ENCODE measurements at regions not wholly inside any gene's neighbourhood (a gene's known extent, or its start where the extent isn't known, plus 50 kb on each side); places are given as distances from the start of the nearest gene placed in this dataset.
"Not testable (repeated sequence)": the region's sequence is repeated elsewhere in the genome, so short reads cannot be mapped to it uniquely, and the experiment has no call there.

DNA sequence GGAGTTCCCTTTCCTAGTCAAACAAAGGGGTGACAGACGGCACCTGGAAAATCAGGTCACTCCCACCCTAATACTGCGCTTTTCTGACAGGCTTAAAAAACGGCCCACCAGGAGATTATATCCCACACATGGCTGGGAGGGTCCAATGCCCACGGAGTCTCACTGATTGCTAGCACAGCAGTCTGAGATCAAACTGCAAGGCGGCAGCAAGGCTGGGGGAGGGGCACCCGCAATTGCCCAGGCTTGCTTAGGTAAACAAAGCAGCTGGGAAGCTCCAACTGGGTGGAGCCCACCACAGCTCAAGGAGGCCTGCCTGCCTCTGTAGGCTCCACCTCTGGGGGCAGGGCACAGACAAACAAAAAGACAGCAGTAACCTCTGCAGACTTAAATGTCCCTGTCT lies 1032.9 kb downstream of the TDRD15 start:
- H3K27me3 Mint-ChIP-seq, POLR2A ChIA-PET, H3K36me3 Mint-ChIP-seq, ATAC-seq, DNase-seq, H3K27ac Mint-ChIP-seq, H3K4me1 Mint-ChIP-seq, H3K4me3 Mint-ChIP-seq: not testable (repeated sequence)
- peaks cover 10 to 38% (median 20%) of the 10 kb centered on the region in 9 donors for H3K9me3 Mint-ChIP-seq

DNA sequence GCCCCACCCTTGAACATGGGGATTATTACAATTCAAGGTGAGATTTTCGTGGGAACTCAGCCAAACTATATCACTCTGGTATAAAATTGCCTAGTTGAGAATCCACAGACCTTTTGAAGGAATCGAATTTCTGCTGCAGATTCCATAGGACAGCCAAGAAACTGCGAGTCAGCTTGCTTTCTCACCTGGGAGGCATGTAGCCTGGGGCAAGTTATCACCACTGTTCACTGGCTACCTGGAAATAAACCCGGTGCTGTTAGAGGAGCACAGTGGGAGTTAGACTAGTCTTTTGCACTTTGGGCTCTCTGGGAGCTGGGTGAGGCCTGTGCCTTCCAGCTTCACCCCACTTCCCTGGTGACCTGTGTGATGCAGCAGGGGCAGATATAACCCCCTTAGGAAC lies 1043.5 kb downstream of the TDRD15 start:
- POLR2A ChIA-PET: no interaction called here
- Mint-ChIP-seq H3K4me3 (no peak overlapping the region), H3K4me1 (no peaks in the 10 kb centered on the region), H3K27ac (no peak overlapping the region), H3K9me3 (peaks cover 13 to 41% (median 26%) of the 10 kb centered on the region in 9 donors), H3K36me3 (peaks cover 0 to 8% (median 0%) of the 10 kb centered on the region in 3 donors), H3K27me3 (no peaks in the 10 kb centered on the region)
- DNase-seq (no peak), ATAC-seq (no peak)

DNA sequence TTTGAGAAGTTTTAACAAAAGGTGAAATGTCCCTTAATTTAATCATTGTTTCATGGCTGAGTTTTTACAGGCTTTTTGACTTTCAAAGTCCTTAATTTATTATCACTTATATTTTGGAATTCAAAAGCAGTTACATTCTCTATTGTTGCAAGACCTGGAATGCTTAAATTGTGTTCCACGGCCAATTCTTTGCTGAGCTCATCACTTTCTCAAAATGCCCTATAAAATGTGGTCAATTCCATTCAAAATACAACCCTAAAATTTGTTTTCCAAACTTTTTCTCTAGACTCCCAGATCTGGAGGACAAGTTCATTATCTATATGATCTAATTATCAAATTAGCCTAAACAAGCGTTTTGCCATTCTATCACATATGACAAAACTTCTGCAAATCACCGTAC lies 1051.2 kb downstream of the TDRD15 start:
- ATAC-seq: no peak
- H3K36me3 Mint-ChIP-seq: no peaks in the 10 kb centered on the region

DNA sequence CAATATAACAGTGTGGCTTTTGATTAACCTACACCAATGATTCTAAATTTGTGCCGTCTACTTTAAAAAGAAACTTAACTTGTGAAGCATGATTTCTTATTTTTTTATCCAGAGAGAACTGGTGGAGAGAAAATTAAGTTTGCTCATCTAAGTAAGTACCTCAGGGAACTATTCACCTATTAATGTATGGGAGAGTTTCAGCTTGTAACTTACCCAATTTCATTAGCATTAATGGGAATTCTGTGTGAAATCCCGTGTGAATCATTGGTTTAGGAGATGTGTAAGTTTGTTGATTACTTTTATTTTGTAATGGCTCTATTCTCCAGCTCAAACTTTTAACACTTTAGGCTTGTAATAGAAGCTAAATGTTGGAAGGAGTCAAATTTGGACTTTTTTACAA lies 1061.5 kb downstream of the TDRD15 start:
- H3K27ac Mint-ChIP-seq: no peak overlapping the region
- no peaks in the 10 kb centered on the region for H3K4me1 Mint-ChIP-seq
- H3K9me3 Mint-ChIP-seq: peaks cover 0 to 13% (median 6%) of the 10 kb centered on the region in 9 donors
- no peaks in the 10 kb centered on the region for H3K27me3 Mint-ChIP-seq
- no peak for DNase-seq
- H3K4me3 Mint-ChIP-seq: no peak overlapping the region
- POLR2A ChIA-PET: no interaction called here
- no peaks in the 10 kb centered on the region for H3K36me3 Mint-ChIP-seq
- ATAC-seq: no peak

More for the DNA sequence above, 1051.2 kb downstream of the TDRD15 start:
- POLR2A ChIA-PET: no interaction called here
- Mint-ChIP-seq H3K27ac (no peak overlapping the region), H3K9me3 (peaks cover 0 to 33% (median 12%) of the 10 kb centered on the region in 9 donors), H3K4me3 (no peak overlapping the region), H3K27me3 (no peaks in the 10 kb centered on the region), H3K4me1 (no peaks in the 10 kb centered on the region)
- DNase-seq: no peak

DNA sequence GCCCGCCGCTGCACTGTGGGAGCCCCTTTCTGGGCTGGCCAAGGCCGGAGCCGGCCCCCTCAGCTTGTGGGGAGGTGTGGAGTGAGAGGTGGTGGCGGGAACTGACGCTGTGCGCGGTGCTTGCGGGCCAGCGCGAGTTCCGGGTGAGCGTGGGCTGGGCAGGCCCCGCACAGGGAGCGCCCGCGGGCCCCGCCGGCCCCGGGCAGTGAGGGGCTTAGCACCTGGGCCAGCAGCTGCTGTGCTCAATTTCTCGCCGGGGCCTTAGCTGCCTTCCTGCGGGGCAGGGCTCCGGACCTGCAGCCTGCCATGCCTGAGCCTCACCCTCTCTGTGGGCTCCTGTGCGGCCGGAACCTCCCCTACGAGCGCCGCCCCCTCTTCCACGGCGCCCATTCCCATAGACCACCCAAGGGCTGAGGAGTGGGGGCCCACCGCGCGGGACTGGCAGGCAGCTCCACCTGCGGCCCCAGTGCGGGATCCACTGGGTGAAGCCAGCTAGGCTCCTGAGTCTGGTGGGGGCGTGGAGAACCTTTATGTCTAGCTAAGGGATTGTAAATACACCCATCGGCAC lies 1062.6 kb downstream of the TDRD15 start:
- H3K4me1 Mint-ChIP-seq, H3K27me3 Mint-ChIP-seq, POLR2A ChIA-PET, H3K36me3 Mint-ChIP-seq, ATAC-seq, H3K27ac Mint-ChIP-seq, H3K4me3 Mint-ChIP-seq, DNase-seq: not testable (repeated sequence)
- H3K9me3 Mint-ChIP-seq: peaks cover 0 to 13% (median 6%) of the 10 kb centered on the region in 9 donors

DNA sequence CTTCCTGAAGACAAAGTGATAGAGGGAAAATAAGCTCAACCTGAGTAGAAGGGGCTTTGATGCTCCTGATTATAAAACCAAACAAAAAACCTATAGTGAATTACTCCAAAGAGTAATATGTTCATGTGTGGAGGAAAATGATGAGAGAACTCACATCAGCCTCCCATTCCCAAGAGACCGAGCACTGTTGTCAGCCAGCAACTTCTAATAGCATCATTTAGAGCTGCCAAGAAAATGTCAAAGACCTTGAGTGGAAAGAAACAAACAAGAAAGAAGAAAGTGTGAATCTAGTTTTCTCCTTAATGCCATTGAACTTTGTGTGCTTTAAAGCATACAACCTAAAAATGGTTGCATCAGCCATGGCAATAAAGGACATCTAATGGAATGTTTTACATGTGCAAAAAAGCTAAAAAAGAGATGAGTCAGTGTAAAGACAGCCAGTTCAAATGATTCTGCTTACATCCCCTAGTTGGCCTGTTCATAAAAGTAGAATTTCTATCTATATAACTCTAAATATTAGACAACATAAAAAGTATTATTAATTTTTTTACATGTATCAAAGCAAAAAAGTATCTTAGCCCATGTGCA lies 1066.2 kb downstream of the TDRD15 start:
- Mint-ChIP-seq H3K9me3 (peaks cover 0 to 21% (median 6%) of the 10 kb centered on the region in 9 donors), H3K27ac (no peak overlapping the region)
- POLR2A ChIA-PET: no interaction called here

DNA sequence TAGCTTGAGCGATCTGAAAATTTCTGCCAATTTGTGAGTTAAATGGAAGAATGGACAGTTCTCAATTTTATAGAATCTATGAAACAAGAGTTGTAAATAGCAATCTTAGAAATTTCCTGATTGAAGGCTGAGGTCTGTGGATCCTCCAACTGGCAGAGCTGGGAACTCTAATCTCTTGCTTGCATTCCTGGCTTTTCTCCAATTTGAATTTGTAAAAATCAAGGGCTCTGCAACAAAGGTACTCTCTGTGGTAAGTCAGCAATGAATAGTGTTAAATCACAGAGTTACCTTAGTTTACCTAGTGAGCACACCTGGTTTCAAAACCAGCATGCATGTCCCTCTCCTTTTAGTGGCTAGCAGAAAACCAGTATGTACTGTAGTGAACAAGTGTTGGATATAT lies 1070.5 kb downstream of the TDRD15 start:
- peaks cover 0 to 21% (median 4%) of the 10 kb centered on the region in 9 donors for H3K9me3 Mint-ChIP-seq
- H3K4me1 Mint-ChIP-seq: no peaks in the 10 kb centered on the region
- no peaks in the 10 kb centered on the region for H3K27me3 Mint-ChIP-seq
- ATAC-seq (no peak), DNase-seq (no peak)
- no peak overlapping the region for H3K4me3 Mint-ChIP-seq
- POLR2A ChIA-PET: no interaction called here
- H3K36me3 Mint-ChIP-seq: no peaks in the 10 kb centered on the region
- no peak overlapping the region for H3K27ac Mint-ChIP-seq

More for the DNA sequence above, 1066.2 kb downstream of the TDRD15 start:
- H3K27me3 Mint-ChIP-seq: no peaks in the 10 kb centered on the region
- no peaks in the 10 kb centered on the region for H3K4me1 Mint-ChIP-seq
- no peaks in the 10 kb centered on the region for H3K36me3 Mint-ChIP-seq
- no peak overlapping the region for H3K4me3 Mint-ChIP-seq
- DNase-seq (no peak), ATAC-seq (no peak)

DNA sequence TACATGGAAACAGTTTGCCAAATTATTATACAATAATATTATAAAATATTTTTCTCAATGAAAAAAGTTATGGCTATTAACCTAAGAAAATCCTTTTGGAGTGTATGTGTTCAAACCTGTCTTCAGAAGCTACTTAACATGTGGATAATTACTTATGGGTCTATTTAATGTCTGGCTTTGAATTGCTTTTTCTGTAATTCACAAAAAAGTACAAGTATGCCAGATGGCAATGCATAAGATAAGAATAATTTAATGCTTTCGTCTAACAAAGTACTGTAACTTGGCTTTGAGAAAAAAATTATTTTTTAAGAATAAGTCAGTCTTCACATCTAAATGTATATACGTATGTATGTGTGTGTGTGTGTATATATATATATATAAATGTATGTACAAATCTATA lies 1073.0 kb downstream of the TDRD15 start:
- no peaks in the 10 kb centered on the region for H3K4me1 Mint-ChIP-seq
- POLR2A ChIA-PET: no interaction called here
- DNase-seq: no peak
- no peaks in the 10 kb centered on the region for H3K27me3 Mint-ChIP-seq
- H3K4me3 Mint-ChIP-seq: no peak overlapping the region
- H3K27ac Mint-ChIP-seq: no peak overlapping the region
- no peak for ATAC-seq
- no peaks in the 10 kb centered on the region for H3K36me3 Mint-ChIP-seq
- peaks cover 0 to 21% (median 5%) of the 10 kb centered on the region in 9 donors for H3K9me3 Mint-ChIP-seq

DNA sequence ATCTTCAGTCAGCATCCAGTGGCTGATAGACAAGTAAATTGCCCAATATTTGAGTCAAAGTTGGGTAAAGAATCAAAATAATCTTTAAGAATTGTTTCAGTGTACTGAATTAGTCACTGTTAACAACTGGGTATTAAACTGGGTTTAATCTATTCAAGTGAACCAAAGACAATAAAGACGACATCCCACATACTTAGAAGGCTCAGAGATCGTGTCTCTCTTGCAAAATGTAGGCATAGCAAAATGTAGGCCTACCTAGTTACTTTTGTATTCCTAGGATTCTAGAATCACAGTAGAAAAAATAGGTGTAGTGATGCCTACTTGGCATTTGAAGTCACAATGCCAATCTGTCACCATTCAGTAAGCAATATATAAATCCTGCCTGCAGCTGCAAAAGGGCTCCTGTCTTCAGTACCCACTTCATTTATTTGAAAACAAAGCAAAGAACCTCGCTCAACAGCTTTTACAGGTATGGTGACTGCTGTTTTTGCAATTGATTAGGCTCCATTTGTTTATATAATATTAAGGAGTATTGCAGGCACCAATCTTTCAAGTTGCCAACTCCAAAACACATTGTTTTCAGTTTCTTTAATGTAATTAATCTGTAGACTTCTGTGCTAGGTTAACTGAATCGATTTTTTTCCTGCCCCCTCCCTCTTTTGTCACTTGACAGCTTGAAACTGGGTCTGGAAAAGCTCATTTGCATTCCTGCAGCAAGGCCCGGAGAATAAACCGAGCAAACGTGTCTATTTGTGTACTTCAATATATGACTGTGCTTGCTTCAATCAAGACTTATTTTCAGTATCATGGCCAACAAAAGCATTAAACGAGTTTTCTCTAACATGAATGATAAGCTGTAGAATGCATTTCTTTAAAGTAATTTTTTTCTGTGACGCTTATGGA lies 1074.9 kb downstream of the TDRD15 start:
- Mint-ChIP-seq H3K4me1 (no peaks in the 10 kb centered on the region), H3K27ac (no peak overlapping the region), H3K4me3 (no peak overlapping the region), H3K9me3 (peaks cover 0 to 8% (median 5%) of the 10 kb centered on the region in 9 donors), H3K27me3 (no peaks in the 10 kb centered on the region), H3K36me3 (no peaks in the 10 kb centered on the region)
- DNase-seq (no peak), ATAC-seq (no peak)
- POLR2A ChIA-PET: no interaction called here

DNA sequence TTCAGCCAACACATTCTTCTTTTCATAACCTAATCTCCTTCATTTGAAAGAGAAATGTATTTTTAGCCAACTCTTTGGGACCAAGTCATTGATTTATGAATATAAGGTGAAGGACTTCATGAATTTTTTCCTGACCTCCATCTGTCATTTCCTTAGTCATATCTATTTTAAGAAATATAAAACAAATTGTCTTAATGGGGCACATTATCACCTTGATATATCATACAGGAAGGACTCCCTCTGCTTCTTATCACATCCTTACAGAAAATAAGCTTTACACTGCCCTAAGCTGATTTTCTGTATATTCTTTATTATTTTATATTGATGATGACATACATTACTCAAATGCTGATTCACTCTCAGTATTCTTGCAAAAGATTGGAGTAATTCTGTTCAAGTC lies 1076.2 kb downstream of the TDRD15 start:
- peaks cover 0 to 14% (median 2%) of the 10 kb centered on the region in 9 donors for H3K9me3 Mint-ChIP-seq
- no peak overlapping the region for H3K27ac Mint-ChIP-seq
- POLR2A ChIA-PET: no interaction called here
- DNase-seq (no peak), ATAC-seq (no peak)
- no peaks in the 10 kb centered on the region for H3K27me3 Mint-ChIP-seq
- H3K4me3 Mint-ChIP-seq: no peak overlapping the region
- H3K4me1 Mint-ChIP-seq: no peaks in the 10 kb centered on the region
- H3K36me3 Mint-ChIP-seq: no peaks in the 10 kb centered on the region

DNA sequence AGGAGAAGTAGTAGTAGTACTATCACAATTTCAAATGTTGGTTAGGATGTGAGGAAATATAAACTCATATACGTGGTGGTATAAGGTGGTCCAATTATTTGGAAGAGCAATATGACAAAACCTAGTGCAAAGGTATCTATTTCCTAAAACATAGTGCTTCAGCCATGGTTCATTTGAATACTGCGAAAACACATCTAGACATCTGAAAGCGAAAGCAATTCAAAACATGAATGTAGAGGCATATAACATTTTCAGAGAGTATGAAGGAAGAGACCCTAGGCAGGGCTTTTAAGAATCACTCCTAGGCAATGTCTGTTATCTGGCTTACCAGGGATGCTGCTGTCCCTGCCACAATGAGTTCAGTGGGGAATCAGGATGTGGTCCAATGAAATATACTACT lies 1085.8 kb downstream of the TDRD15 start:
- H3K36me3 Mint-ChIP-seq: no peaks in the 10 kb centered on the region
- no peaks in the 10 kb centered on the region for H3K4me1 Mint-ChIP-seq
- ATAC-seq (no peak), DNase-seq (no peak)
- H3K4me3 Mint-ChIP-seq: no peak overlapping the region
- H3K9me3 Mint-ChIP-seq: peaks cover 0 to 33% (median 11%) of the 10 kb centered on the region in 9 donors
- POLR2A ChIA-PET: no interaction called here
- no peaks in the 10 kb centered on the region for H3K27me3 Mint-ChIP-seq
- H3K27ac Mint-ChIP-seq: no peak overlapping the region

DNA sequence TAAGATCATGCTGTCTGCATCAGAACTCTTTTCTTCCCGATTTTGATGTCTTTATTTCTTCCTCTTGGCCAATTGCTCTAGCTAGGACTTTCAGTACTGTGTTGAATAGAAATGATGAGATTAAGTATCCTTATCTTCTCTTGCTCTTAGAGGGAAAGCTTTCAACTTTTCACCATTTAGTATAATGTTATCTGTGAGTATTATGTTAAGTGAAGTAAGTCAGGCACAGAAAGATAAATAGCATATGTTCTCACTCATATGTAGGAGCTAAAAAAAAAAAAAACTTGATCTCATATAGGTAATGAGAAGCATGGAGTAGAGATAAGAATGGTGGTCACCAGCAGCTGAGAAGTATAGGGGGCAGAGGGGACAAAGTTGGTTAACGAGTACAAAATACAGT lies 1089.5 kb downstream of the TDRD15 start:
- POLR2A ChIA-PET: no interaction called here
- peaks cover 0 to 34% (median 14%) of the 10 kb centered on the region in 9 donors for H3K9me3 Mint-ChIP-seq
- ATAC-seq: no peak
- DNase-seq: no peak
- H3K27me3 Mint-ChIP-seq: no peaks in the 10 kb centered on the region
- H3K4me1 Mint-ChIP-seq: no peaks in the 10 kb centered on the region
- H3K27ac Mint-ChIP-seq: no peak overlapping the region
- H3K4me3 Mint-ChIP-seq: no peak overlapping the region
- no peaks in the 10 kb centered on the region for H3K36me3 Mint-ChIP-seq

DNA sequence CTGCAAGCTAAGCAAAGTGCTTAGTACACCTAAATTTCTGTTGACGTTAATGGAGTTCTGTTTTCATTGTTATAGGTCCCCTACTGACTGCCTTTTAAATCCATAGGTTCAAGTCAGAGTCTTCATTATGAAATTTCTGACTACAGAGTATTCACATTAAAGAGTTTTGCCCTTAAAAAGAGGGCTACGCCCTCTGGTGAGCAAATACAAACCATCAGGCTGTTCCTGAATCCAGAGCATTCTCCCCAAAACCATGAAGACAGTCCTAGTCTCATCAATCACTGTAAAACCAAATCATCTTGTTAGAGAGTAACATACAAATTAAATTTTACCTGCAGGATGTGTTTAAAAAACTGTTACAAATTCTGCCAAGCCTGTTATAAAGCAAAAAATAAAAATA lies 1091.7 kb downstream of the TDRD15 start:
- Mint-ChIP-seq H3K36me3 (no peaks in the 10 kb centered on the region), H3K4me3 (no peak overlapping the region), H3K4me1 (no peaks in the 10 kb centered on the region), H3K27me3 (no peaks in the 10 kb centered on the region), H3K27ac (no peak overlapping the region), H3K9me3 (peaks cover 0 to 26% (median 11%) of the 10 kb centered on the region in 9 donors)
- POLR2A ChIA-PET: no interaction called here
- DNase-seq (no peak), ATAC-seq (no peak)
